ENCODE measurements at regions not wholly inside any gene's neighbourhood (a gene's known extent, or its start where the extent isn't known, plus 50 kb on each side); places are given as distances from the start of the nearest gene placed in this dataset.

DNA sequence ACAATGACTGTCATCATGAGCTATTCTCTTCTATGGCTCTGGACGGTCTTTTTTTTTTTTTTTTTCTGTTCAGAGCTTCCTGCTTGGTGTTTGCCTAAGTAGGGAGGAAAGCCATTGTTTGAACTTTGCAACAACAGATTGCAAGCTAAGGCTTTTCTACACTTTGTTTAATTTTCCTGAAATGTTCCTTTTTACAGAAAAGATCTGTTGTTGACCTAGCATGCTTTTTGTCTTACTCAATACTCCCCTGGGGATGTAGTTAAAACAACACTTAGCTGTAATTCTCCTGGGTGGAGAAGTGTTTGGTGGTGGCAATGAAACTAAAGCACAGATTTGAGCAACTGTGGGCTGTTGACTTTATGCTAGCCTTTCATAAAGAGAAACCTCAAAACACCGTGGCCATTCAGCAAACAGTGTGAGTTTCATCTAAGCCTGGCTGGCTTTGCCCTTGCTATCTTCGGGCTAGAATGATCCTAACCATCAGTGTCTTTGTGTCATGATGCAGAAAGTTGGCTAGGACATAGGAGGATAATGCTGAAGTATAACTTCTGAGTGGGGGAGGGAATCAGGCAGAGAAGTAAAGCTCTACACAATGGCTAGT is 110.5 kb downstream of the ANXA3 start (continued):
- TF ChIP-seq ZBTB21 (CRISPR knock-in tag; IDR thresholded peaks at IDR 0.05) (no peak), TOE1 (CRISPR knock-in tag; IDR thresholded peaks at IDR 0.05) (no peak), TARDBP (CRISPR knock-in tag; IDR thresholded peaks at IDR 0.05) (peak; percentile 70; the same call in 1 of the 2 replicates), ZNF605 (CRISPR knock-in tag; IDR thresholded peaks at IDR 0.05) (no peak), KMT2A (CRISPR knock-in tag; IDR thresholded peaks at IDR 0.05) (no peak), GATAD2A (CRISPR knock-in tag; IDR thresholded peaks at IDR 0.05) (peak; percentile 95), ZNF607 (CRISPR knock-in tag; IDR thresholded peaks at IDR 0.05; ENCODE audit: borderline replicate concordance) (no peak), SAP130 (CRISPR knock-in tag; IDR thresholded peaks at IDR 0.05; ENCODE audit: low read depth) (peak; percentile 46), SKI (IDR thresholded peaks at IDR 0.05; ENCODE audit: partially characterized antibody) (peak; percentile 11), MTF2 (CRISPR knock-in tag; IDR thresholded peaks at IDR 0.05; ENCODE audit: borderline replicate concordance) (no peak), ZMYM4 (CRISPR knock-in tag; IDR thresholded peaks at IDR 0.05) (no peak), ZNF792 (CRISPR knock-in tag; IDR thresholded peaks at IDR 0.05) (0 out of 2 replicates have a peak, but pooled peaks have one; percentile 68), ZBTB42 (CRISPR knock-in tag; IDR thresholded peaks at IDR 0.05) (no peak), NR2C2 (CRISPR knock-in tag; IDR thresholded peaks at IDR 0.05; ENCODE audit: borderline replicate concordance) (no peak)
- TF ChIP-seq, protein P1, sequence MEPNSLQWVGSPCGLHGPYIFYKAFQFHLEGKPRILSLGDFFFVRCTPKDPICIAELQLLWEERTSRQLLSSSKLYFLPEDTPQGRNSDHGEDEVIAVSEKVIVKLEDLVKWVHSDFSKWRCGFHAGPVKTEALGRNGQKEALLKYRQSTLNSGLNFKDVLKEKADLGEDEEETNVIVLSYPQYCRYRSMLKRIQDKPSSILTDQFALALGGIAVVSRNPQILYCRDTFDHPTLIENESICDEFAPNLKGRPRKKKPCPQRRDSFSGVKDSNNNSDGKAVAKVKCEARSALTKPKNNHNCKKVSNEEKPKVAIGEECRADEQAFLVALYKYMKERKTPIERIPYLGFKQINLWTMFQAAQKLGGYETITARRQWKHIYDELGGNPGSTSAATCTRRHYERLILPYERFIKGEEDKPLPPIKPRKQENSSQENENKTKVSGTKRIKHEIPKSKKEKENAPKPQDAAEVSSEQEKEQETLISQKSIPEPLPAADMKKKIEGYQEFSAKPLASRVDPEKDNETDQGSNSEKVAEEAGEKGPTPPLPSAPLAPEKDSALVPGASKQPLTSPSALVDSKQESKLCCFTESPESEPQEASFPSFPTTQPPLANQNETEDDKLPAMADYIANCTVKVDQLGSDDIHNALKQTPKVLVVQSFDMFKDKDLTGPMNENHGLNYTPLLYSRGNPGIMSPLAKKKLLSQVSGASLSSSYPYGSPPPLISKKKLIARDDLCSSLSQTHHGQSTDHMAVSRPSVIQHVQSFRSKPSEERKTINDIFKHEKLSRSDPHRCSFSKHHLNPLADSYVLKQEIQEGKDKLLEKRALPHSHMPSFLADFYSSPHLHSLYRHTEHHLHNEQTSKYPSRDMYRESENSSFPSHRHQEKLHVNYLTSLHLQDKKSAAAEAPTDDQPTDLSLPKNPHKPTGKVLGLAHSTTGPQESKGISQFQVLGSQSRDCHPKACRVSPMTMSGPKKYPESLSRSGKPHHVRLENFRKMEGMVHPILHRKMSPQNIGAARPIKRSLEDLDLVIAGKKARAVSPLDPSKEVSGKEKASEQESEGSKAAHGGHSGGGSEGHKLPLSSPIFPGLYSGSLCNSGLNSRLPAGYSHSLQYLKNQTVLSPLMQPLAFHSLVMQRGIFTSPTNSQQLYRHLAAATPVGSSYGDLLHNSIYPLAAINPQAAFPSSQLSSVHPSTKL (CRISPR knock-in tag; IDR thresholded peaks at IDR 0.05) = peak; percentile 96
- TF ChIP-seq, protein P2, sequence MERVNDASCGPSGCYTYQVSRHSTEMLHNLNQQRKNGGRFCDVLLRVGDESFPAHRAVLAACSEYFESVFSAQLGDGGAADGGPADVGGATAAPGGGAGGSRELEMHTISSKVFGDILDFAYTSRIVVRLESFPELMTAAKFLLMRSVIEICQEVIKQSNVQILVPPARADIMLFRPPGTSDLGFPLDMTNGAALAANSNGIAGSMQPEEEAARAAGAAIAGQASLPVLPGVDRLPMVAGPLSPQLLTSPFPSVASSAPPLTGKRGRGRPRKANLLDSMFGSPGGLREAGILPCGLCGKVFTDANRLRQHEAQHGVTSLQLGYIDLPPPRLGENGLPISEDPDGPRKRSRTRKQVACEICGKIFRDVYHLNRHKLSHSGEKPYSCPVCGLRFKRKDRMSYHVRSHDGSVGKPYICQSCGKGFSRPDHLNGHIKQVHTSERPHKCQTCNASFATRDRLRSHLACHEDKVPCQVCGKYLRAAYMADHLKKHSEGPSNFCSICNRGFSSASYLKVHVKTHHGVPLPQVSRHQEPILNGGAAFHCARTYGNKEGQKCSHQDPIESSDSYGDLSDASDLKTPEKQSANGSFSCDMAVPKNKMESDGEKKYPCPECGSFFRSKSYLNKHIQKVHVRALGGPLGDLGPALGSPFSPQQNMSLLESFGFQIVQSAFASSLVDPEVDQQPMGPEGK (CRISPR knock-in tag; IDR thresholded peaks at IDR 0.05) = peak; percentile 56; the same call in 1 of the 2 replicates
- TF ChIP-seq, protein P3, sequence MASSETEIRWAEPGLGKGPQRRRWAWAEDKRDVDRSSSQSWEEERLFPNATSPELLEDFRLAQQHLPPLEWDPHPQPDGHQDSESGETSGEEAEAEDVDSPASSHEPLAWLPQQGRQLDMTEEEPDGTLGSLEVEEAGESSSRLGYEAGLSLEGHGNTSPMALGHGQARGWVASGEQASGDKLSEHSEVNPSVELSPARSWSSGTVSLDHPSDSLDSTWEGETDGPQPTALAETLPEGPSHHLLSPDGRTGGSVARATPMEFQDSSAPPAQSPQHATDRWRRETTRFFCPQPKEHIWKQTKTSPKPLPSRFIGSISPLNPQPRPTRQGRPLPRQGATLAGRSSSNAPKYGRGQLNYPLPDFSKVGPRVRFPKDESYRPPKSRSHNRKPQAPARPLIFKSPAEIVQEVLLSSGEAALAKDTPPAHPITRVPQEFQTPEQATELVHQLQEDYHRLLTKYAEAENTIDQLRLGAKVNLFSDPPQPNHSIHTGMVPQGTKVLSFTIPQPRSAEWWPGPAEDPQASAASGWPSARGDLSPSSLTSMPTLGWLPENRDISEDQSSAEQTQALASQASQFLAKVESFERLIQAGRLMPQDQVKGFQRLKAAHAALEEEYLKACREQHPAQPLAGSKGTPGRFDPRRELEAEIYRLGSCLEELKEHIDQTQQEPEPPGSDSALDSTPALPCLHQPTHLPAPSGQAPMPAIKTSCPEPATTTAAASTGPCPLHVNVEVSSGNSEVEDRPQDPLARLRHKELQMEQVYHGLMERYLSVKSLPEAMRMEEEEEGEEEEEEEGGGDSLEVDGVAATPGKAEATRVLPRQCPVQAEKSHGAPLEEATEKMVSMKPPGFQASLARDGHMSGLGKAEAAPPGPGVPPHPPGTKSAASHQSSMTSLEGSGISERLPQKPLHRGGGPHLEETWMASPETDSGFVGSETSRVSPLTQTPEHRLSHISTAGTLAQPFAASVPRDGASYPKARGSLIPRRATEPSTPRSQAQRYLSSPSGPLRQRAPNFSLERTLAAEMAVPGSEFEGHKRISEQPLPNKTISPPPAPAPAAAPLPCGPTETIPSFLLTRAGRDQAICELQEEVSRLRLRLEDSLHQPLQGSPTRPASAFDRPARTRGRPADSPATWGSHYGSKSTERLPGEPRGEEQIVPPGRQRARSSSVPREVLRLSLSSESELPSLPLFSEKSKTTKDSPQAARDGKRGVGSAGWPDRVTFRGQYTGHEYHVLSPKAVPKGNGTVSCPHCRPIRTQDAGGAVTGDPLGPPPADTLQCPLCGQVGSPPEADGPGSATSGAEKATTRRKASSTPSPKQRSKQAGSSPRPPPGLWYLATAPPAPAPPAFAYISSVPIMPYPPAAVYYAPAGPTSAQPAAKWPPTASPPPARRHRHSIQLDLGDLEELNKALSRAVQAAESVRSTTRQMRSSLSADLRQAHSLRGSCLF (CRISPR knock-in tag; IDR thresholded peaks at IDR 0.05; ENCODE audit: borderline replicate concordance) = no peak
- TF ChIP-seq, protein P4, sequence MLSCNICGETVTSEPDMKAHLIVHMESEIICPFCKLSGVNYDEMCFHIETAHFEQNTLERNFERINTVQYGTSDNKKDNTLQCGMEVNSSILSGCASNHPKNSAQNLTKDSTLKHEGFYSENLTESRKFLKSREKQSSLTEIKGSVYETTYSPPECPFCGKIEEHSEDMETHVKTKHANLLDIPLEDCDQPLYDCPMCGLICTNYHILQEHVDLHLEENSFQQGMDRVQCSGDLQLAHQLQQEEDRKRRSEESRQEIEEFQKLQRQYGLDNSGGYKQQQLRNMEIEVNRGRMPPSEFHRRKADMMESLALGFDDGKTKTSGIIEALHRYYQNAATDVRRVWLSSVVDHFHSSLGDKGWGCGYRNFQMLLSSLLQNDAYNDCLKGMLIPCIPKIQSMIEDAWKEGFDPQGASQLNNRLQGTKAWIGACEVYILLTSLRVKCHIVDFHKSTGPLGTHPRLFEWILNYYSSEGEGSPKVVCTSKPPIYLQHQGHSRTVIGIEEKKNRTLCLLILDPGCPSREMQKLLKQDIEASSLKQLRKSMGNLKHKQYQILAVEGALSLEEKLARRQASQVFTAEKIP (CRISPR knock-in tag; IDR thresholded peaks at IDR 0.05; ENCODE audit: borderline replicate concordance) = no peak

Data from HepG2 (cell line).